Activated B cell treated with CpG ODN at 0.5 μM for 24 hours (primary cell): ENCODE measurements at regions not wholly inside any gene's neighbourhood (a gene's known extent, or its start where the extent isn't known, plus 50 kb on each side); places are given as distances from the start of the nearest gene placed in this dataset.

Experiments
- ATAC-seq: fragments of 200-7000 bp; cut with Tn5 transposase; one replicate; pipeline ENCODE4 v1.10.0; 2021; ENCODE audit warnings: low read depth, mild to moderate bottlenecking, moderate library complexity
- CTCF ChIA-PET: fragments of 350-600 bp; sonication (Branson Sonifier 250); formaldehyde crosslinking; loops from one replicate; lab custom pipeline; 2021; ENCODE audit warnings: antibody characterized with exemption; lab: Charles Lee
- POLR2A ChIA-PET: fragments of 350-600 bp; sonication (Branson Sonifier 250); formaldehyde crosslinking; loops from one replicate; lab custom pipeline; 2021; ENCODE audit warnings: antibody characterized with exemption; lab: Charles Lee
- DNase-seq: peaks from one replicate; pipeline ENCODE4 v3.0.0; 2022
- H3K27ac Mint-ChIP-seq: one replicate; pipeline ENCODE4 v1.8.0; 2020; ENCODE audit warnings: mixed read lengths
- H3K27me3 Mint-ChIP-seq: one replicate; pipeline ENCODE4 v1.8.0; 2021; ENCODE audit warnings: mixed read lengths
- H3K36me3 Mint-ChIP-seq: one replicate; pipeline ENCODE4 v1.8.0; 2021; ENCODE audit warnings: low read depth, mixed read lengths
- H3K4me1 Mint-ChIP-seq: one replicate; pipeline ENCODE4 v1.8.0; 2021; ENCODE audit warnings: mixed read lengths
- H3K4me3 Mint-ChIP-seq: one replicate; pipeline ENCODE4 v1.8.0; 2020; ENCODE audit warnings: mild to moderate bottlenecking, mixed read lengths
- H3K9me3 Mint-ChIP-seq: one replicate; pipeline ENCODE4 v1.8.0; 2020; ENCODE audit warnings: mixed read lengths
- intact Hi-C: fragments of 100-400 bp; cut with micrococcal nuclease; formaldehyde crosslinking; loops from one replicate; pipeline ENCODE4 v1.15.1; 2024
- TF ChIP-seq, protein P1 (sequence below): fragments of 200-600 bp; IDR thresholded peaks from one replicate; pipeline ENCODE4 v1.8.0; 2022; ENCODE audit warnings: antibody characterized with exemption, mild to moderate bottlenecking

DNA sequence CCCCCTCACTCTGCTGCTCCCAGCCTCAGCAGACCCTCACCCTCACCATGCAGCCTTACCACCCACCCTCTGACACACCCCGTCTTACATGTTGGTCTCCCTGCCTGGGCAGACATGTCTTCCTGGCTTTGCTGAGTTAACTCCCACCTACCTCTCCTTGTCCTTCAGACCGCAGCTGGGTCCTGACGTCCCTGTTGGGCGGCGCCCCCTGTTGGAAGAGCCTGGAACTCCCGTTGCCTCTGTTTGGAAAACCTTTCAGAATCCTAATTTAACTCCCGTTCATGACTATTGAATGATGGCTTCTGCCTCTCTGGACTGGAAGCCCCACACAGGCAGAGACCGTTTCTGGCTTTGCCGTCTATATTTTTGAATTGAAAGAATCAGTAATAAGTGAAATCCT is 245.1 kb downstream of the MYLK4 start:
- H3K27ac Mint-ChIP-seq = no peak overlapping the region
- H3K9me3 Mint-ChIP-seq = no peaks in the 10 kb centered on the region
- H3K27me3 Mint-ChIP-seq = peaks cover 27% of the 10 kb centered on the region
- ATAC-seq (no peak), DNase-seq (no peak)
- H3K4me3 Mint-ChIP-seq = no peak overlapping the region
- ChIA-PET CTCF (no interaction called here), POLR2A (no interaction called here)
- H3K4me1 Mint-ChIP-seq = no peaks in the 10 kb centered on the region
- intact Hi-C loops = no loop called here
- TF ChIP-seq, protein P1, sequence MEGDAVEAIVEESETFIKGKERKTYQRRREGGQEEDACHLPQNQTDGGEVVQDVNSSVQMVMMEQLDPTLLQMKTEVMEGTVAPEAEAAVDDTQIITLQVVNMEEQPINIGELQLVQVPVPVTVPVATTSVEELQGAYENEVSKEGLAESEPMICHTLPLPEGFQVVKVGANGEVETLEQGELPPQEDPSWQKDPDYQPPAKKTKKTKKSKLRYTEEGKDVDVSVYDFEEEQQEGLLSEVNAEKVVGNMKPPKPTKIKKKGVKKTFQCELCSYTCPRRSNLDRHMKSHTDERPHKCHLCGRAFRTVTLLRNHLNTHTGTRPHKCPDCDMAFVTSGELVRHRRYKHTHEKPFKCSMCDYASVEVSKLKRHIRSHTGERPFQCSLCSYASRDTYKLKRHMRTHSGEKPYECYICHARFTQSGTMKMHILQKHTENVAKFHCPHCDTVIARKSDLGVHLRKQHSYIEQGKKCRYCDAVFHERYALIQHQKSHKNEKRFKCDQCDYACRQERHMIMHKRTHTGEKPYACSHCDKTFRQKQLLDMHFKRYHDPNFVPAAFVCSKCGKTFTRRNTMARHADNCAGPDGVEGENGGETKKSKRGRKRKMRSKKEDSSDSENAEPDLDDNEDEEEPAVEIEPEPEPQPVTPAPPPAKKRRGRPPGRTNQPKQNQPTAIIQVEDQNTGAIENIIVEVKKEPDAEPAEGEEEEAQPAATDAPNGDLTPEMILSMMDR = no peak
- H3K36me3 Mint-ChIP-seq = no peaks in the 10 kb centered on the region

DNA sequence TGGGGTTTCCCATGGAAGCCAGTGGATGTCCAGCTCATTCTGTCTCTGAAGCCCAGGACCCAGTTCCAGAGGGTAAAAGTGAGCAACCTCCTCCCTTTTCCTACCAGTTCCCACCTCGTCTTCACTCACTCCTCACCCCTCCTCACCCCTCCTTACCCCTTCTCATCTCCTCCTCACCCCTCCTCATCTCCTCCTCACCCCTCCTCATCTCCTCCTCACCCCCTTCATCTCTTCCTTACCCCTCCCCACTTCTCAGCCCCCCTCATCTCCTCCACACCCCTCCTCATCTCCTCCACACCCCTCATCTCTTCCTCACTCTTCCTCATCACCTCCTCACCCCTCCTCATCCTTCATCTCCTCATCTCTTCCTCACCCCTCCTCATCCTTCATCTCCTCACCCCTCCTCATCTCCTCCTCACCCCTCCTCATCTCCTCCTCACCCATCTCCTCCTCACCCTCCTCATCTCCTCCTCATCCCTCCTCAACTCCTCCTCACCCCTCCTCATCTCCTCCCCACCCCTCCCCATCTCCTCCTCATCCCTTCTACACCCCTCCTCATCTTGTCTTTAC is 246.1 kb downstream of the MYLK4 start:
- ATAC-seq (no peak), DNase-seq (no peak)
- no peaks in the 10 kb centered on the region for H3K9me3 Mint-ChIP-seq
- CTCF ChIA-PET = no interaction called here
- H3K27me3 Mint-ChIP-seq = peaks cover 27% of the 10 kb centered on the region
- TF ChIP-seq, protein P1 = no peak
- H3K4me3 Mint-ChIP-seq = no peak overlapping the region
- intact Hi-C loops = no loop called here
- H3K4me1 Mint-ChIP-seq = no peaks in the 10 kb centered on the region
- H3K27ac Mint-ChIP-seq = no peak overlapping the region
- POLR2A ChIA-PET = no interaction called here
- H3K36me3 Mint-ChIP-seq = no peaks in the 10 kb centered on the region

DNA sequence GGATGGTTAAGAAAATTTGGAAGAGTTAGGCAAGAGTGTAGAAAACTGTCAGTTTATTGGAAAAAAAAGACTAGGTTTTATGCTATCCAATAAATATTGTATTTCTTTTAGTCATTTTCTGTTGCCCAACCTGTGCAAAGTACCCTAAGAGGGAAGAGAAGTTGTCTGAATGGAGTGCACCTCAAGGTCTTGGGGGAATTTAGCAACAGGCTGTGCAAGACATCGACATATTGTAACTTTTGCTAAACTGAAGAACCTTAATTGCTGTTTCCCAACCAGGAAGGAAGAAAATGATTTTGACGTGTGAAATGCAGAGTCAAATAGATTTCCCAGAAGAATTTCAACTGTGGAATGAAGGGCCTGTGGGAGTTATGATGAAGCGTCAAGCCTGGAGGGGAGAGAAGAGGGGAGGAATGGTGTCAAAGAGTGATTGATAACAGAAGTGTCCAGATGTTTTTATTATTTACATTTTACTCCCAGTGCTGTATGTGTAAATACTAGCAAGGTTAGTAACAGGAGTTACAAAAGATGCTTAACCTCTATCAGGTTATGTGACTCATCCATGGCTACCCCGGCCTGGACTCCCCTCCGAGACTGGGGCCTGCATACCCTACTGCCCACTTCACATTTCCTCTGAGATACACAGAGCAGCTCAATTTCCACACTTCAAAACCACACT is 246.8 kb downstream of the MYLK4 start:
- Mint-ChIP-seq H3K27ac (no peak overlapping the region), H3K36me3 (no peaks in the 10 kb centered on the region), H3K9me3 (no peaks in the 10 kb centered on the region), H3K4me1 (no peaks in the 10 kb centered on the region), H3K4me3 (no peak overlapping the region), H3K27me3 (peaks cover 27% of the 10 kb centered on the region)
- ATAC-seq (no peak), DNase-seq (no peak)
- POLR2A ChIA-PET = no interaction called here
- CTCF ChIA-PET = no interaction called here
- intact Hi-C loops = no loop called here
- TF ChIP-seq, protein P1 = no peak

DNA sequence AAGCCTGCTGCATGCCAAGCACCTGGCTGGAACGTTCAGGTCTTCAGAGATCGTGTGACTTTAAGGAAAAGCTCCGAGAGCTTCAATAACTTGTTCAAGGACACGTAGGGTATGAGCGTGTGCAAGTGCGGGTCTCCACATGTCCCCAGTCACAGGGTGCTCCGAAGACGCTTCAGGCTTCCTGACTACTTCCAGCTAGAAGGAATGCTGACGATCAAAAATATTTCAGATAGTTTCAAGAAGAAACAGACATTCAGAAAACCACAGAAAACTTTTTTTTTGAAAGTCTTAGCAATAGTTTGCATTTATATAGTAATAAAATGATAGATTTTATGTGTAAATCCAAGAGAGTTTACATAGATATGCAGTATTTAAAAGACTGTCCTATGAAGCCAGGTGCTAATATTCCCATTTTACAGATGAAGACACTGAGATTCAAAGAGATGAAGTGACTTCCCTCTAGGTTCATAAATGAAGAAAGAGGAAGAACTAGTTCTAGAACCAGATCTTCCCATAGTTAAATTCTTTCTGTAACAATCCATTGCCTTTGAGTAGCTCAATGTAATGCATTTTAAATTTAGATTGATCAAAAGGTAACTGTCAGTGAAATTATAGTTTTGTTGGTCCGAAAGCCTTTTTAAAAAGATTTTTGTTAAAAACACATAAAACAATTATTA is 247.6 kb downstream of the MYLK4 start:
- no peaks in the 10 kb centered on the region for H3K9me3 Mint-ChIP-seq
- no peak overlapping the region for H3K27ac Mint-ChIP-seq
- H3K4me3 Mint-ChIP-seq = no peak overlapping the region
- DNase-seq = no peak
- TF ChIP-seq, protein P1 = no peak
- POLR2A ChIA-PET = no interaction called here
- intact Hi-C loops = no loop called here
- ATAC-seq = no peak
- H3K36me3 Mint-ChIP-seq = no peaks in the 10 kb centered on the region
- H3K4me1 Mint-ChIP-seq = no peaks in the 10 kb centered on the region
- CTCF ChIA-PET = no interaction called here
- peaks cover 27% of the 10 kb centered on the region for H3K27me3 Mint-ChIP-seq
